Stimulated activated CD4-positive, alpha-beta T cell treated with anti-CD3 and anti-CD28 coated beads, Interleukin-12 subunit alpha, Interleukin-12 subunit beta, amount 100 ng/mL, for 4 hours (primary cell): ENCODE measurements at regions not wholly inside any gene's neighbourhood (a gene's known extent, or its start where the extent isn't known, plus 50 kb on each side); places are given as distances from the start of the nearest gene placed in this dataset.

ENCODE experiments used
- DNase-seq: peaks from one replicate; pipeline ENCODE4 v3.0.0-alpha.2; 2020

DNA sequence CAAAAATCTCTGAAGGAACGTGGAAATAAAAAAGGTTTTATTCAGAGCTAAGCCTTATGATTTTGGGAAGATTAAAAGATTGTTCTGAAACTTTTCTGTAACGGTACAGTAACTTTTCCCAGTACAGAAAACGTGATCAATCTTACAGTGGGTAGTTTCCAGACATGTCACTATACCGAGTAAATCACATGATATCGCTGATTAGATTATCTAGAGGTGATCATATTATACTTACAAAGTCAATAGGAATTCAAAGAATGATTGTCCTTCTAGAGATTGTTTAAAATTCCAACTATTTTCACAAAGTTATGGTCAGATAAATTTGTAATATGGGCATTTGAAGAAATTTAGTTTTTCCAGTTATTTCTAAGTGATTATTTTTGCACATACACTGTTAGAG is 736.0 kb upstream of the GRM7 start:
- no peak for DNase-seq

DNA sequence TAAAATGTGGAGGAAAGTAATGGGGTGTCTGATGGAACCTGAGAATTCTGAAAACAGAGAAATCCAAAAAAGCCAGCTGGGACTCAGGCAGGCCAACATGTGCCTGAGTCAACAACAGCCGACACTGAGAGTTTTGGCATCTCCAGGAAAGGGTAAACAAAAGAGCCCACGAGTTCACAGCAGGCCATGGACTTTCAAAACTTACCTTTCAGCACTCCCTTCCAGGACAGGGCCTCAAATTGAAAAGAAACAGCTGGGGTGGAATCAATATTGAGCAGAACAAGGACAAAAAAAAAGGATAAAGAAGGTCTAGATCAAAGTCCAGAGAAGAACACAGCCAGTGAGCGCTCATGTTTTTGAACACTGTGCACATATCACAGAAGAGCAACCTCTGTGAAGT is 735.4 kb upstream of the GRM7 start:
- DNase-seq, result no peak

DNA sequence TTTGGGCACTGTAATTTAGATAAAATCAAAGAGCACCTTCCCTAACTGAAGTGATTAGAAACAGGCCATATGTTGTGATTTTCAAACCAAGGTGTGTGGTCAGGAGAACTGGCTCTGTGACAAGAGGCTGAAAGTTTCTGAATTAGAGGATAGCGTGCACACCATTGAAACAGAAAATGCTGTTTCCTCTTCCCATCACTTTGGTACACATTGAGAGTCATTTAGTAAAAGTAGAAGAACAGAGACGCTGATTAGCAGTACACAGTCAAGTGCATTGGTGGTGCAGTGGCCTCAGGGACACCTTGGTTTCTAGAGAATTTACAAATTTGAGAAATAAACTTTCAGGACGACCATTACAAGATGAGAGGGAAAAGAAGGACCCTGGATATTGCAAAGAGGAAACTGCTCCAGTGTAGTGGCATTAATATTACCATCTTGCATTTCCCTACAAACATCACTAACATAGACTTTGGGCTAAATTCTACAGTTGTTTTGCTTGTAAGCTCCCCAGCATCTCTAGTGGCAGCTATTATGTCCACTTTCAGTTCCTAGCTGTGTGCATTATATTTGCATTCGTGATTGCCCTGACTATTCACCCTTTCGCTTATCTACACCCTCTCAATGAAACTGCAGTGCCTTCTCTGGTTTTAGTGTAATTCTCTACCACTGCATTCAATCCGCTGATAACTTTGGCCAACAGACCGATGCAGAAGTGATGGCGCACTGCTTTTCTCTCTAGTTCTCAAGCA is 728.1 kb upstream of the GRM7 start:
- DNase-seq, result no peak

DNA sequence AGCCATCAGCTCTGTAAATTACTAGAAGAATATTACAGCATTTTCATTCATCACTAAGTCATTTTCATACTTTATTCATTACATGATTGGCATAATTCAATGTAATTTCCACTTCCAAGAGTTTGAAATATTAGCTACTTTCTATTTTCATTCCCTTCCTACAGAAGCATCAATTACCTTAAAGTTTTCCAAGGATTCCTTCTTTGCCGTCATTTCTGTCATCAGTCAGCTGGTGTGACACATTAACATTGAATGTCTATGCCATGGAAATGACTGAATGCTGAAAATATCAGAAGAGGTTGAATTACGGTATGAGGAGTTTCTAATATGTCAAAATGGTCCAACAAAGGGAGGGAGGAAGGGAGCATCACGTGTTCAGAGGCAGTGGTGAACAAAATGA is 718.2 kb upstream of the GRM7 start:
- no peak for DNase-seq

DNA sequence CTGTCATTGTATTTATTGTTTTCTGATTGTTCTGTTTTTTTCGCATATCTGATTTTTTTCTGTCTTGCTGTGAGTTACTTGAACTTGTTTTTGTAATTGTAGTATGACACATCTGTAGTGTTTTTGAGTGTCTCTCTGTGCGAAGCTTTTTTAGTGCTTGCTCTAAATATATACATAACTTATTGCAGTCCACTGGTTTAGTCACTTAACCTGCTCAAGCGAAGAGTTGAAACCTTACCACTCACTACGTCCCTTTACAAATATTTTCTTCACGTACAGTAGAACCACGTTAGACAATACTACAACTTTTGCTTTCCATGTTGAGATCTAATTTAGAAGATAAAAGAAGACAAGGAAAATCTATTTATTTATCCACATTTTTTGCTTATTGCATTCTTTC is 713.0 kb upstream of the GRM7 start:
- DNase-seq, result no peak

DNA sequence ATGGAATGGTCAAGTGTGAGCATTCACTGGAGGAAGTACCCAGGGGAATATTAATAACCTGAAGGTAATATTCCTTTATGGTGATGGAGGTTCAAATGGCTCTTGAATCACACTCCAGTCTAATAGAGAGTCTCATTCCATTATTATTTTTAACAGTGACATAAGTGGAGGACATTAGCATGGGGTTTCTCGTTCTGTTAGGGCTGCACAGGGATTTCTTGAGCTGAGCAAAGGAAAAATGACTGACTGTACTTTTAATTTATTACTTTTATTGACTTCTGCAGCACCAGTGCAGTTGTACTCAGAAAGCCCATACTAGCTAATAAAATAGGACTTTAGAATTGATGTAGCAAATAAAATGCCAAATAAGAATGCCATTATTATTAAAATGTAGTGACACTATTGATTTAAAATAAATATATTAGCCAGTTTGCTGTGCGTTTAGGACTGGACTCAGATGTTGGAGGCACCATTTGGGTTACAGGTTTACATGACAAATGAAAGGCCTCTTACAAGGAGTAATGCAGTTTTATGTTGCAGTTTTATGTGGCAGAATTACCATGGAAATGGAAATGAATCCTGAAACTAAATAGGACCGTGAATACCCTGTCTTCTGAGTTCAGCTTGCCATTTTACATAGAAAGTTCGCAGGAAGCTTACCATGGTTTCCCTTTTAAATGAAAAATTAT is 705.1 kb upstream of the GRM7 start:
- no peak for DNase-seq

DNA sequence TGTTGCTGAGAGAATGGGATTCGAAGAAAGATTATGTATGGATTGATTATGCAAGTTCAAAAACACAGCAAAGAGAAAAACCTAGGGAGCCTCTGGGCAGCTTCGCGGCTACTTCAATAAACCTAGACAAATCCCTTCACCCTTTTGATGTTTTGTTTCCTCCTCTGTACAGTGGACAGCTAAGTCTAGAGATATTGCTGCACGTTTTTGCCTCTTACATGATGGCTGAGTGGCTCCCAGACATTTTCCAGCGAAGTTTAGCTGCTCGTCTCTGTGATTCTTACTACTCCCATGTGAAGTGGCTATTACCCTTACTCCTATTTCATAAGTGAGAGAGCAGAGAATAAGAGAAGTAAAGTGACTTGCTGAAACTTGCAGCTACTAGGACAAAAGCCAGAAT is 695.0 kb upstream of the GRM7 start:
- DNase-seq, result no peak

DNA sequence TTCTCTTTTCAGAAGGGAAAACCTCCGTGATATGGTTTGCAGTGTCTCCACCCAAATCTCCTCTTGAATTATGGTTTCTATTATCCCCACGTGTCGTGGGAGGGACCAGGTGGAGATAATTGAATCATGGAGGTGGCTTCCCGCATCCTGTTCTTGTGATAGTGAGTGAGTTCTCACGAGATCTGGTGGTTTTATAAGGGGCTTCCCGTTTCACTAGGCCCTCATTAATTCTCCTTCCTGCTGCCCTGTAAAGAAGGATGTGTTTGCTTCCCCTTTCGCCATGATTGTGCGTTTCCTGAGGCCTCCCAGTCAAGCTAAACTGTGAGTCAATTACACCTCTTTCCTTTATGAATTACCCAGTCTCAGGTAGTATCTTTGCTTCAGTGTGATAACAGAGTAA is 692.7 kb upstream of the GRM7 start:
- no peak for DNase-seq

DNA sequence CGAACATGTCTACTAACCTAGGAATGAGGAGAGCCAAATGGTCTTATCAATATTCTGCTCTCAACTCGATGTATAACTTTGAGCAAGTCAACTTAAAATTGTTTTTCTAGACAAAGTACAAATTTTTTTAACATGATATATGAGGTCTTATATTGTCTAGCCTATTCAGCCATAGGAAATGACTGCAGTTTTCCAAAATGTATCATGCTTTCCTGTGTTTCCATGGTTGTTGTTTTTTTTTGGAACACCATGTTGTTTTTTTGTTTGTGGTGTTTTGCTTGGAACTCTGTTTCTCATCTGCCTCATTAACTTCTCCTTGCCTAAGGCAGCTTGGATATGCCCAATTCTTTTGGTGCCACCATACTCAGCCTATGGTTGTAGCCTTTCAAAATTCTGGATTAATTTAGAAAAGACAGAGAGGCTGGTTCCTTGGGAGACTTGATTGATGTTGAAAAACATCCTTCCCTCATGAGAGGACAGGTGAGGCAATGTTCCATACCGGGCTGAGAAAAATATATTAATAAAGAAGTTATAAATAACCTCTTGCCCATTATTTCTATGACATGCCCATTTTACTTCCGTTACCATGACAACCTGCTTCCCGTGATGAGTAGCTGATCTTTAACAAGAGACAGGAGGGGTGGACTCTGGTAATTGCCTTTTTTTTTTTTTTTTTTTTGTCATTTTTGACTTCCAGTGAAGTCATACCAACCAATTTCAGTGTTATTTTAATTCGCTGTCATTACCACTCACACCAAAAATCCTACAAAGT is 687.9 kb upstream of the GRM7 start:
- DNase-seq, result no peak

DNA sequence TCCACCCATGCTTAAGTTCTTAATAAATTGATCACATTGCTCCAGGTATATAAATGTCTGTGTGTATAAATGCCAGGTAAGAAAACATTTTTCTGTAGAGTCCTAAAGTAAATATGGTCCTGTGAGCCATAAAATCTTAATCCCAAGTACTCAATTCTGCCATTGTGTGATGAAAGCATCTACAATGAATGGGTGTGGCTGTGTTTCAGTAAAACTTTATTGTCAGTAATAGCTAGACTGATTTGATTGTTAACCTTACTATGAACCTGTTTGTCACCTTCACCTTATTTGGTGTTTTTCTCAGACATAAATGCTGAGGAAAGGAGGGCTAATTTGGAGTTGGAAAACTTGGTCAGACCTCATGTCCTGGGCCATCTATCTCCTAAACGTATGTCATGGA is 683.5 kb upstream of the GRM7 start:
- DNase-seq, result no peak

DNA sequence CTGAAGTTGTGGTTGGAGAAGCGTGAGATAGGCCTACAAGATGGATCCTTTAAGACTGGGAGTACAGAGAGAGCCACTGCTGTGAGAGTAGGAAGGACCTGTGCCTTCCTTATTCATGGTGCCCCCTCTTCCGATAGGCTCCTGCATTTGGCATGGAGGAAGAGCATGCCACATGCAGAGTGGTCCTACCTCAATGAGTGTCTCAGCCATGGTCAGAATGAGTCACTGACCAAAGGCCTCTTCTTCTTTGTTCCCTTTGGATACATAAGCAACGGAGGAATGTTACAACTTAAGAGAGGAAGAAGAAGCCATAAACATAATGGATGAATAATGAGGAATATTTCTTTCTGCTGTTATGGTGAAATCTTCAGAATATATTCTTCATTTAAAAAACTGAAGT is 681.2 kb upstream of the GRM7 start:
- DNase-seq, result no peak

DNA sequence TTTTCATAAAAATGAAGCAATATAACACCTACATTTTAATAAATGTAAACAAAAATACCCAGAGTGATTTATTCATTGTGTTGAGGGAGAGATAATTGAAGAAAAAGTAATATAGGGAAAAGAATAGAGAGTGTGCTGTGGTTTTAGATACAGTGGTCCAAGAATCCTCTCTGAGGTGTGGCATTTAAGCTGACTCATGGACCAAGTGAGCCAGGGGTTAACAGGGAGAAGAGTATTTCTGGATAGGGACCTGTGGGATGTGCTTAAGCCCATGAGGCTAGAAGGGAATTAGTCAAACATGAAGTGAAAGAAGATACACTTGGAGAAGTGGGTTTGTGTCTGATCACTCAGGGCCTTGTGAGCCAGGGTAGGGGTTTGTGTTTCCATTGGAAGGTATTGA is 680.7 kb upstream of the GRM7 start:
- no peak for DNase-seq

DNA sequence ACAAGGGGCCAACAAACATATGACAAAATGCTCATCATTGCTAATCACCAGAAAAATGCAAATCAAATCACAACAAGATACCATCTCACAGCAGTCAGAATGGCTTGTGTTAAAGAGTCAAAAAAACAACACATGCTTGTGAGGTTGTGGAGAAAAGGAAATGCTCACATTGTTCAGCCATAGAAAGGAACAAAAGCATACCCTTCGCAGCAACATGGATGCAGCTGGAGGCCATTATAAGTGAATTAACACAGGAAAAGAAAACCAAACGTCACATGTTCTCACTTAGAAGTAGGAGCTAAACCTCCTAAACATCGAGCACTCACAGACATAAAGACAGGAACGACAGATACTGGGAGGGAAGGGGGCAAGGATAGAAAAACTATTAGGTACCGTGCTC is 678.4 kb upstream of the GRM7 start:
- DNase-seq, result no peak

DNA sequence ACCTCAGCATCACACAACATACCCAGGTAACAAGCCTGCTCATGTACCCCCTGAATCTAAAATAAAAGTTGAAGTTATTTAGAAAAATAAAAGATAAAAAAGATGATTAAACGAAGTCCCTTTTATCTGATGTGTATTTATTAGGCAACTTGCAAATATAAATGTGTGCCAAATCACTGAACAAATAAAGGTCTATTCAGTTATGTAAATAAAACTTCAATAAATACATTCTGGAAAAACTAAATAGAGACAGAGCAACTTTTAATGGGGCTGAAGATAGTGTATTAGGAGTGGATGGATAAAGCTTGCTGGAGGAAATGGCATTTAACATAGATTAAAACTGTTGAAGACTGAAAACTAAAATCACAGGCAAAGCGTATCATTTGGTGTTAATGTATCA is 678.0 kb upstream of the GRM7 start:
- no peak for DNase-seq

DNA sequence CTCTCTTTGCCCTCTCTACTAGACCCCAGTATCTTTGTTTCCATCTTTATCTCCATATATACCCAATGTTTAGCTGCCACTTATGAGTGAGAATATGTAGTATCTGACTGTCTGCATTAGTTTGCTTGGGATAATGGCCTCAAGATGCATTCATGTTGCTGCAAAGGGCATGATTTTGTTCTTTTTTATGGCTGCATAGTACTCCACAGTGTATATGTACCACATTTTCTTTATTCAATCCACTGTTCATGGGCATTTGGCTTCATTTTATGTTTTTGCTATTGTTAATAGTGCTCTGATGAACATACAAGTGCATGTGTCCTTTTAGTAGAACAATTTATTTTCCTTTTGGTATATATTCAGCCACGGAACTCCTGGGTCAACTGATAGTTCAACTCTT is 671.5 kb upstream of the GRM7 start:
- no peak for DNase-seq

DNA sequence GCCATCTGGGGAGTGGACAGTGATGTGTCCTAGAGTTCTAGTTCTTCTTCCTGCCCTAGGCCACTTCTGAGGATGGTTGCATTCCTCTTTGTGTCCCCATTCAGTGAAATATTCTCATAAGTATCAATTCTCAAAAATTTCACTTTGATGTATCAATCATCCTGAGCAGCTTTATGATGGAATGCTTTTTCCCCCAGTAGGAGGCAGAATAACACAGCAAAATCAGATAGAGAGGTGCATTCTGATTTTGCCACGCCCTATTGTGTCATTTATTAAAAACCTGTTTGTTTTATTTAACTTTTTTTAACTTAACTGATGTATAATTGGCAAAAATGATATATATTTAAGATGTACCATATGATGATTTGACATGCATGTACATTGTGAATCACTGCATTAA is 656.0 kb upstream of the GRM7 start:
- no peak for DNase-seq

DNA sequence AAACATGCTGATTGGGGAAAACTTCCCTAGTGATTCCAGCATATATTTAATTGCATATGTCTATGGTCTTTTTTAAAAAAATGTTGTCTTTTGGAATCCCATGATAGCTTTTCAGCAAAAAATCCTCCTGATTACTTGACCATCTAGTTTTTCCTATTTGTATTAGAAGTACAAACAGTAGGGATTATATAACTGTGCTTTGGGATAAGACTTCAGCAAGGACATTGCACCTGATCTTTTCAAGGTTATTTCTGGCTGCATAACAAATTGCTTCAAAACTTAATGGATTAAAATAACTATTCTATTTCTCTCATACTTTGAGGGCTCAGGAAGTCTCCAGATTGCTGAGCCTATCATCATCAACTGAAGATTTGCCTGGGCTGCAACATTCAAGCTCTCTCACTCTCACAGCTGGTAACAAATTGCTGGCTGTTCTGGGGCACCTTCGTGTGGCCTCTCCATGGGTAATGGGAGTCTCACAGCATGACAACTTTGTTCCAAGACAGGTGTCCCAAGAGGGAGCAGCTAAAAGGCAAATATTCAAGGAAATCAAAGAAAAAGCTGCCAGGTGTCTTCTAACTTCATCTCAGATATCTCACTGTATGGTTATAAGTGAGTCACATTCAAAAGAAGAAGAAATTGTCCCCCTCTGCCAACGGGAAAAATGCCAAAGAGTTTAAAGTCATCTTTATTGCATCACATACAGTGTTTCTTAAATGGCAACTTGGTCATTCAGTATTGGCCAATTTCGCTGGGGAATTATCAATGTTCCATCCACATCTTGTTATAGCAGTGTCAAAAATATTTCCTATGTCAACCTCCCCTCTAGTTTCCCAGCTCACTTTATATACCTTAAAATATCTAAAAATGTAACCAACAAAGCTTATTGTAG is 644.5 kb upstream of the GRM7 start:
- no peak for DNase-seq

DNA sequence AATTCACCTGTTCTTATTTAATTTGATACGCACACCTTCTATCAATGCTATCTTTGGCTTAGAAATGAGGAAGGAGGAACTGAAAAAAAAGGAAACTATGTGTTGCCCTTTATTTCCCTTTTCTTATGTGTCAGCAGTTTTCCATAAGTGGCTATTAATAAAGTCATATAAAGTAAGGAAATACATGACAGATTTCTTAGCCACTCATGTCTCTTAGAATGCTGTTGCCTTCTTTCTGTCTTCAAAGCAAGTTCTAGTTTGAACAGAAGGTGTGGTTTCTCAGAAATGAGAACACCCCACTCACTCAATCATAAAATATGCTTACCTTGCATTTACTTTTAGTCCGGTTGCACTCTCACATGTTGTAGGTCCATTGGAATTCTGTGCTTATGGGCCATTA is 640.5 kb upstream of the GRM7 start:
- no peak for DNase-seq

DNA sequence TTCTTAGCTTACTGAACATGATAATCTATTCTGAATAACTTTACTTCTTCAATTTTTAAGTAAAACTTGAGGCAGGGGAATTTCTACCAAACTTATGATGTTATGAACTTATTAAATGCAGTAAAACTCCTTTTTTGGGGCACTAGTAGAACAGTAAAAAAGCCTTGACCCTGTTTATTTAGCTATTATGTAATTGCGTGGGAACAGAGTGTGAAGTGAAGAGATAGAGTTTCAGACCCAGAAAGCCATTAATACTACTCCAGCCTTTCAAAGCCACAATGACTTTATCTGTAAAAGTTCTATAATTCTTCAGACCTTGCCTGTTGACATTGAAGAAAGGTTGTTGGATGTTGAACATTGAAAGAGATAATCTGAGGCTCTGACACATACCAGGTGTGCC is 638.8 kb upstream of the GRM7 start:
- no peak for DNase-seq

DNA sequence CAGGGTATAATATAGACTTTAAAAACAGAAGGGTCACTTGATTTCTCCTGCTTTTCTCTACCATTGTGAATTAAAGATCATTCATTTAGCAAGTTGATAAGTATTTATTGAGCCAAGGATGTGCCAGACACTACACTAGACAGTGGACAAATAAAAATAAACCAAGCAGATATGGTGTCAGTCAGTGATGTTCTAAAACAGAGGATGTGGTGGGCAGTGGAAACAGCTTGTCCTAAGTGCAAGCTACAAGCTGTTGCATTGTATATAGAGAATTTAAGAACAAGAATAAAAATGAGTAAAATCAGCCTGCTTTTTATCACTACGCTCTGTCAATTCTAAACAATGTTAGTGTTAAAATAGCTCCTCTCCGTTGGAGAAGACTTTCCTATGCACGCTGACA is 637.3 kb upstream of the GRM7 start:
- DNase-seq, result no peak

DNA sequence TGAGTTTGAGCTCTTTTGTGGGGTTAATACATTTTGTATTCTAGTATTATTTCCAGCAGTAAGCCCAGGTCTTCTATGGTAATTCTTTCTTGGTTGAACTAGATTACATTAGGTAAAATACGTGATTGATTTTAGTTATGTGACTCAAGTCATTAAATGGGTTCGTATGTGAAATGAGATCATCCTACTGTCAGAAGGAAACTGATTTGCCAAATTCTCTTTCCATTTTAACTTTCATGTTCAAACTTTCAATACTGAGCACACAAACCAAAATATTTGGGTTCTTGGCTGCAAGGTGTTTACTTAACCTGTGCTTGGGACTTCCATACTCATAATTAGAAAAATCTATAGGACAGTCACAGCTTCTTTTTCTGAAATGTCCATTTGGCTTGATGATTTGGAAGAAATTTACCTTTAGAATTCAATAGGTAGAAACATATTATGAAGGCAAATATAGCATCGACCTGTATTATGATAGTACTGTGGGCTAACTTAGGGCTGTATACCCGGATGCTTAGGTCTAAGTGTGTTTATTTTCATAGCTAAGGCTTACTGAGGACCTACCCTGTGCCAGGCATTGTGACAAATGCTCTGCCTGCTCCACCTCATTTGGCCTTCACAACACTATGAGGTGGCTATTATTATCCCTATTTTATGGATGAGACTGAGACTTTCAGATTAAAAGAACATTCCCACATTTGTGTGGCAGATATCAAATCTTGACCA is 631.8 kb upstream of the GRM7 start:
- DNase-seq, result no peak

DNA sequence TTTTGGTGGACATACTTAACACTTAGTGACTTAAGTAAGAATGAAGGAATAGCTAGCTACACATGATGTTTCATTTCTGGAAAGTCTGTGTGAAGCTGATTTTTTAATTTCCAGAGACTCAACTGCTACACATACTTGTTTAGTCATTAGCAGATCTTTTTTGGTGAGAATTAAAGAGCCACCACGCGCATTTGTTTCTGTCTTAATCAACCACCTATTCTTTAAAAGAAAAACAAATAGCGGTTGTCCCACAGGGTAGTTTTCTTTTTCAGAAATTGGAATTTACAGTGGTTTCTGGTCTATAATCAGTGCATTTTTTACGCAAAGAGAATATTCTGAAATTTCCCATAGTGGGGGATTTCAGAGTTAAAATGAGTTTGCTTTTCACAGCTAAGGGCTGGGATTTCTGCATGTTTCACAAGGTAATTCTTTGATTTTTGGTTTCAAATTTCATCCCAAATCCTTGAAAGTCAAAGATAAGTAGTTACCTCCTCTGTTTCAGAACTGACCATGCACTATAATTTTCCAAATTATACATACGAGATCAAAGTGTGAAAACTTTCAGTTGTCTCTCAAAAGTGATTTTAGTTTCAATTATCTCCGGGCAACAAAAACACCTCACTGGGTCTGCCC is 631.0 kb upstream of the GRM7 start:
- no peak for DNase-seq
